ENCODE measurements at regions not wholly inside any gene's neighbourhood (a gene's known extent, or its start where the extent isn't known, plus 50 kb on each side); places are given as distances from the start of the nearest gene placed in this dataset.

GRCh38 chr4:123904882-123905281 is 508.3 kb downstream of the SPRY1 start:
- no peak for TF ChIP-seq CTCF (IDR thresholded peaks at IDR 0.05; ENCODE audit: low read length)
- no peak for TF ChIP-seq EZH2 (optimal IDR thresholded peaks at IDR 0.05; ENCODE audit: low read depth, low read length)
- TF ChIP-seq EZH2phosphoT487 (IDR thresholded peaks at IDR 0.05; ENCODE audit: low read length): no peak

All from MM.1S (cell line).